H9 (cell line): ENCODE measurements at regions not wholly inside any gene's neighbourhood (a gene's known extent, or its start where the extent isn't known, plus 50 kb on each side); places are given as distances from the start of the nearest gene placed in this dataset.

ENCODE experiments used
- DNase-seq: peaks from one replicate; pipeline ENCODE4 v3.0.0-alpha.2; 2017
- H2AFZ ChIP-seq: one replicate; pipeline ENCODE4 v1.6.1; 2013; ENCODE audit warnings: mild to moderate bottlenecking, low read length, control low read depth, moderate library complexity
- H2AK5ac ChIP-seq: 2 replicates; pipeline ENCODE4 v1.6.1; 2013; ENCODE audit warnings: low read length, control low read depth, mixed read lengths; ENCODE audit not compliant: insufficient read length
- H2BK120ac ChIP-seq: one replicate; pipeline ENCODE4 v1.6.1; 2013; ENCODE audit warnings: low read depth, mild to moderate bottlenecking, low read length, control low read depth, inconsistent platforms; ENCODE audit not compliant: poor library complexity, severe bottlenecking
- H2BK12ac ChIP-seq: 2 replicates; pipeline ENCODE4 v1.6.1; 2013; ENCODE audit warnings: low read length, control low read depth, mixed read lengths, low read depth; ENCODE audit not compliant: insufficient read length
- H2BK15ac ChIP-seq: 2 replicates; pipeline ENCODE4 v1.6.1; 2013; ENCODE audit warnings: low read depth, low read length, control low read depth
- H2BK20ac ChIP-seq: one replicate; pipeline ENCODE4 v1.6.1; 2013; ENCODE audit warnings: low read depth, mild to moderate bottlenecking, low read length, control low read depth, inconsistent platforms; ENCODE audit not compliant: poor library complexity, severe bottlenecking
- H2BK5ac ChIP-seq: 2 replicates; pipeline ENCODE4 v1.6.1; 2013; ENCODE audit warnings: low read length, control low read depth, mixed read lengths; ENCODE audit not compliant: insufficient read length
- H3K14ac ChIP-seq: 2 replicates; pipeline ENCODE4 v1.6.1; 2013; ENCODE audit warnings: low read length, control low read depth; ENCODE audit not compliant: insufficient read depth
- H3K18ac ChIP-seq: 2 replicates; pipeline ENCODE4 v1.6.1; 2013; ENCODE audit warnings: low read depth, mild to moderate bottlenecking, mixed read lengths, low read length, control low read depth; ENCODE audit not compliant: insufficient read length
- H3K23ac ChIP-seq: 2 replicates; pipeline ENCODE4 v1.6.1; 2013; ENCODE audit warnings: low read length, control low read depth, mixed read lengths, low read depth; ENCODE audit not compliant: insufficient read length
- H3K23me2 ChIP-seq: 2 replicates; pipeline ENCODE4 v1.6.1; 2013; ENCODE audit warnings: low read depth, mild to moderate bottlenecking, mixed read lengths, low read length, control low read depth; ENCODE audit not compliant: insufficient read length, poor library complexity, severe bottlenecking
- H3K27ac ChIP-seq: 2 replicates; pipeline ENCODE4 v1.5.1; 2013; ENCODE audit warnings: low read length, control low read depth, mixed read lengths, low read depth; ENCODE audit not compliant: insufficient read length
- H3K27me3 ChIP-seq: 2 replicates; pipeline ENCODE4 v1.6.1; 2013; ENCODE audit warnings: low read length, control low read depth, inconsistent platforms; ENCODE audit not compliant: insufficient read depth
- H3K4ac ChIP-seq: 2 replicates; pipeline ENCODE4 v1.6.1; 2013; ENCODE audit warnings: low read depth, mild to moderate bottlenecking, control low read depth, inconsistent platforms, low read length, moderate library complexity
- H3K4me1 ChIP-seq: 2 replicates; pipeline ENCODE4 v1.6.1; 2013; ENCODE audit warnings: low read length, control low read depth, inconsistent platforms; ENCODE audit not compliant: insufficient read depth
- H3K4me2 ChIP-seq: 2 replicates; pipeline ENCODE4 v1.6.1; 2013; ENCODE audit warnings: low read length, control low read depth, mixed read lengths; ENCODE audit not compliant: insufficient read length, insufficient read depth
- H3K56ac ChIP-seq: 2 replicates; pipeline ENCODE4 v1.6.1; 2013; ENCODE audit warnings: low read depth, mild to moderate bottlenecking, mixed read lengths, low read length, control low read depth; ENCODE audit not compliant: insufficient read length
- H3K79me1 ChIP-seq: 2 replicates; pipeline ENCODE4 v1.6.1; 2013; ENCODE audit warnings: low read depth, mild to moderate bottlenecking, moderate library complexity, low read length, control low read depth, inconsistent platforms; ENCODE audit not compliant: insufficient read depth, poor library complexity, severe bottlenecking
- H3K79me2 ChIP-seq: 2 replicates; pipeline ENCODE4 v1.6.1; 2013; ENCODE audit warnings: low read length, control low read depth, inconsistent platforms; ENCODE audit not compliant: insufficient read depth
- H3K9ac ChIP-seq: 2 replicates; pipeline ENCODE4 v1.6.1; 2013; ENCODE audit warnings: low read length, control low read depth, mixed read lengths; ENCODE audit not compliant: insufficient read length; ENCODE audit errors: extremely low read depth
- H3K9me3 ChIP-seq: one replicate; pipeline ENCODE4 v1.6.1; 2013; ENCODE audit warnings: low read depth, low read length, inconsistent platforms; ENCODE audit not compliant: control insufficient read depth
- H3T11ph ChIP-seq: one replicate; pipeline ENCODE4 v1.6.1; 2013; ENCODE audit warnings: mild to moderate bottlenecking, low read length, control low read depth, inconsistent platforms
- H4K20me1 ChIP-seq: one replicate; pipeline ENCODE4 v1.6.1; 2013; ENCODE audit not compliant: control insufficient read depth, insufficient read length, insufficient read depth
- H4K5ac ChIP-seq: 2 replicates; pipeline ENCODE4 v1.6.1; 2013; ENCODE audit warnings: low read depth, mild to moderate bottlenecking, mixed read lengths, low read length, control low read depth; ENCODE audit not compliant: insufficient read length
- H4K8ac ChIP-seq: replicated peaks from 2 replicates; pipeline ENCODE4 v1.6.1; 2013; ENCODE audit warnings: low read length, control low read depth, mixed read lengths, low read depth; ENCODE audit not compliant: insufficient read length
- H4K91ac ChIP-seq: 2 replicates; pipeline ENCODE4 v1.6.1; 2013; ENCODE audit warnings: low read depth, mild to moderate bottlenecking, moderate library complexity, mixed read lengths, low read length, control low read depth; ENCODE audit not compliant: insufficient read length
- H3K27ac Mint-ChIP-seq, 3 experiments: 2 replicates in 2 of 3; 3 replicates in 1 of 3; pipeline ENCODE4 v1.8.0; 2020 to 2021; ENCODE audit warnings: mixed read lengths in 3 of 3, mild to moderate bottlenecking in 1 of 3, moderate library complexity in 1 of 3
- H3K27me3 Mint-ChIP-seq: 2 replicates; pipeline ENCODE4 v1.8.0; 2021; ENCODE audit warnings: low read depth, mild to moderate bottlenecking, moderate library complexity, mixed read lengths
- H3K36me3 Mint-ChIP-seq, 3 experiments: 2 replicates in 2 of 3; 3 replicates in 1 of 3; pipeline ENCODE4 v1.8.0; 2020 to 2021; ENCODE audit warnings: low read depth in 3 of 3, mixed read lengths in 3 of 3; ENCODE audit not compliant: insufficient read depth in 1 of 3
- H3K4me1 Mint-ChIP-seq, 2 experiments: 2 replicates each; pipeline ENCODE4 v1.8.0; 2020; ENCODE audit warnings: mixed read lengths in 2 of 2
- H3K4me3 Mint-ChIP-seq, 2 experiments: 2 replicates in 1 of 2; 3 replicates in 1 of 2; pipeline ENCODE4 v1.8.0; 2020 to 2021; ENCODE audit warnings: mild to moderate bottlenecking in 2 of 2, mixed read lengths in 2 of 2, moderate library complexity in 1 of 2
- H3K9me3 Mint-ChIP-seq, 2 experiments: 2 replicates in 1 of 2; 3 replicates in 1 of 2; pipeline ENCODE4 v1.8.0; 2020; ENCODE audit warnings: mild to moderate bottlenecking in 2 of 2, mixed read lengths in 2 of 2, moderate library complexity in 1 of 2
- WGBS: extraction: QIAGEN DNeasy Blood & Tissue Kit; methylation state at CpG from one replicate; pipeline ENCODE4 v1.1.7; 2013; ENCODE audit warnings: missing lambda C conversion rate, low lambda C conversion rate, mixed read lengths; ENCODE audit not compliant: insufficient read length; ENCODE audit errors: extremely low coverage; 5-methylcytosine and 5-hydroxymethylcytosine counted together
- TF ChIP-seq, protein P1 (sequence below): fragments of 200-600 bp; sonication (generic); conservative IDR thresholded peaks from 3 replicates; pipeline ENCODE4 v1.8.0; 2021; ENCODE audit warnings: antibody characterized with exemption, mild to moderate bottlenecking

DNA sequence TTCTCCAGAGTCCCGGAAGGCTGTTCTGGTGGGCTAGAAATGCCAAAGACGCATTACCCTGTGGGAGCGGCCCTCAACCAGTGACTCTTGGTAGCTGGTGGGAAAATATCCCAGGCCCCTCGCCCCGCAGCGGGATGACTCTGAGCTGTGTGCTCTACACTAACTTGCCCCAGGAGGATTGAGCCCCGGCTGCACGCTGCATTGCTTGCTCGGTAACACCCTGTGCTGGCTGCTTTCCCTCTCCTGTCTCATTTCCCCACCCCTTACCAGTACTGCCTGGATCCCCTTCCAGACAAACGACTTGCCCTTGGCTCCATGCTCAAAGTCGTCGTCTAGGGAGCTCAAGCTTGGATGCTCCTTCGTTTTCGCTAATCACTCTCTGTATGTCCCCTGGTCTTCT is 411.8 kb upstream of the SULF2 start:
- DNase-seq, result no peak
- Histone ChIP-seq H2BK20ac (no peak overlapping the region), H4K8ac (no peak overlapping the region), H4K91ac (no peak overlapping the region), H3K79me2 (no peaks in the 10 kb centered on the region), H3K23me2 (no peaks in the 10 kb centered on the region), H3T11ph (no peak overlapping the region), H3K23ac (no peak overlapping the region), H3K9me3 (no peaks in the 10 kb centered on the region), H3K56ac (no peak overlapping the region), H3K4me1 (no peaks in the 10 kb centered on the region), H2BK15ac (no peak overlapping the region), H2BK120ac (no peak overlapping the region), H3K27me3 (no peaks in the 10 kb centered on the region), H3K79me1 (no peaks in the 10 kb centered on the region), H3K9ac (no peak overlapping the region), H4K5ac (no peak overlapping the region), H2BK12ac (no peak overlapping the region), H3K4me2 (no peak overlapping the region), H3K4ac (no peak overlapping the region), H2AFZ (no peak overlapping the region), H3K14ac (no peak overlapping the region), H2AK5ac (no peak overlapping the region), H4K20me1 (no peaks in the 10 kb centered on the region), H2BK5ac (no peak overlapping the region), H3K27ac (no peak overlapping the region), H3K18ac (no peak overlapping the region)
- WGBS, result no CpG with 5 or more reads among the region's 14 CpGs
- peaks cover 6 to 15% of the 10 kb centered on the region in 2 experiments for H3K4me1 Mint-ChIP-seq
- H3K4me3 Mint-ChIP-seq, result no peak overlapping the region
- no peak overlapping the region for H3K27ac Mint-ChIP-seq
- TF ChIP-seq, protein P1, sequence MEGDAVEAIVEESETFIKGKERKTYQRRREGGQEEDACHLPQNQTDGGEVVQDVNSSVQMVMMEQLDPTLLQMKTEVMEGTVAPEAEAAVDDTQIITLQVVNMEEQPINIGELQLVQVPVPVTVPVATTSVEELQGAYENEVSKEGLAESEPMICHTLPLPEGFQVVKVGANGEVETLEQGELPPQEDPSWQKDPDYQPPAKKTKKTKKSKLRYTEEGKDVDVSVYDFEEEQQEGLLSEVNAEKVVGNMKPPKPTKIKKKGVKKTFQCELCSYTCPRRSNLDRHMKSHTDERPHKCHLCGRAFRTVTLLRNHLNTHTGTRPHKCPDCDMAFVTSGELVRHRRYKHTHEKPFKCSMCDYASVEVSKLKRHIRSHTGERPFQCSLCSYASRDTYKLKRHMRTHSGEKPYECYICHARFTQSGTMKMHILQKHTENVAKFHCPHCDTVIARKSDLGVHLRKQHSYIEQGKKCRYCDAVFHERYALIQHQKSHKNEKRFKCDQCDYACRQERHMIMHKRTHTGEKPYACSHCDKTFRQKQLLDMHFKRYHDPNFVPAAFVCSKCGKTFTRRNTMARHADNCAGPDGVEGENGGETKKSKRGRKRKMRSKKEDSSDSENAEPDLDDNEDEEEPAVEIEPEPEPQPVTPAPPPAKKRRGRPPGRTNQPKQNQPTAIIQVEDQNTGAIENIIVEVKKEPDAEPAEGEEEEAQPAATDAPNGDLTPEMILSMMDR, result no peak
- no peaks in the 10 kb centered on the region; a peak in 1 of 5 replicates for H3K9me3 Mint-ChIP-seq
- peaks cover 2% of the 10 kb centered on the region for H3K27me3 Mint-ChIP-seq
- peaks cover 0 to 2% (median 0%) of the 10 kb centered on the region in 3 experiments; a peak in 2 of 7 replicates for H3K36me3 Mint-ChIP-seq
